HepG2 (cell line): ENCODE measurements at regions not wholly inside any gene's neighbourhood (a gene's known extent, or its start where the extent isn't known, plus 50 kb on each side); places are given as distances from the start of the nearest gene placed in this dataset.

ENCODE experiments used
- FOXM1 ChIP-seq: sonication (generic); formaldehyde crosslinking; IDR thresholded peaks from 2 replicates; pipeline ENCODE4 v1.5.0; 2020; ENCODE audit warnings: missing genetic modification reagents
- FOXP4 ChIP-seq: sonication (generic); formaldehyde crosslinking; IDR thresholded peaks from 2 replicates; pipeline ENCODE4 v1.4.0; 2020; ENCODE audit warnings: missing genetic modification reagents
- KDM5B ChIP-seq: sonication (generic); formaldehyde crosslinking; IDR thresholded peaks from 2 replicates; pipeline ENCODE4 v1.4.0; 2020; ENCODE audit warnings: missing genetic modification reagents, mild to moderate bottlenecking, borderline replicate concordance
- TBP ChIP-seq: sonication (generic); formaldehyde crosslinking; IDR thresholded peaks from 2 replicates; pipeline ENCODE4 v1.5.0; 2020; ENCODE audit warnings: missing genetic modification reagents

GRCh38 chr6:67683960-67684359 lies 951.1 kb upstream of the ADGRB3 start:
- no peak for TF ChIP-seq TBP (CRISPR knock-in tag)
- no peak for TF ChIP-seq FOXM1 (CRISPR knock-in tag)
- TF ChIP-seq KDM5B (CRISPR knock-in tag) = no peak
- TF ChIP-seq FOXP4 (CRISPR knock-in tag) = no peak
